ENCODE measurements at regions not wholly inside any gene's neighbourhood (a gene's known extent, or its start where the extent isn't known, plus 50 kb on each side); places are given as distances from the start of the nearest gene placed in this dataset.

DNA sequence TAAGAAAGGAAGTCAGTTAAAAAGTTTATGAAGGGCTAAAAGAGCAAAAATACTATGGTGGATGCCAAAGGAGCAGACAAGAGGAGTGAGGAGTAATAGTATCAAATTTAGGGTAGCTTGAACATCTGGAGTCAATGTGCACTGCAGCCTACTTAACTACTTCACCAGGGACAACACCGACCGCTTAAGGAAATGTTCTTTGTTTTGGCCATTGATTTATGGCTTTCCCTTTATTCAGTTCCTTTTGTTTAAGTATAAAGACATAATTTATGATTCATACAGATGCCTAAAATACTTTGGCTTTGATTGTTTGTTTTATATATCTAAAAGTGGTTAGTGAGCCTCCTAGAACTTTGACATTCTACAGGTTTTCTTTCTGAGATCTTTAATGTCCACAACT lies 276.3 kb upstream of the PRR20A start:
- H3K4me3 ChIP-seq = no peak overlapping the region
- H3K4me1 ChIP-seq = peaks cover 0 to 26% (median 19%) of the 10 kb centered on the region in 4 donors
- H3K36me3 ChIP-seq = no peaks in the 10 kb centered on the region
- H3K9me3 ChIP-seq = no peaks in the 10 kb centered on the region
- WGBS = 20% methylated on average over 2 of the region's 2 CpGs
- no peaks in the 10 kb centered on the region for H3K27me3 ChIP-seq
- no peak overlapping the region for H3K27ac ChIP-seq (replicated peaks in 1 of 4)
- TF ChIP-seq POLR2A (IDR thresholded peaks at IDR 0.05; ENCODE audit: low read depth) = no peak
- no peak for TF ChIP-seq POLR2AphosphoS5 (IDR thresholded peaks at IDR 0.05)
- TF ChIP-seq, protein P1, sequence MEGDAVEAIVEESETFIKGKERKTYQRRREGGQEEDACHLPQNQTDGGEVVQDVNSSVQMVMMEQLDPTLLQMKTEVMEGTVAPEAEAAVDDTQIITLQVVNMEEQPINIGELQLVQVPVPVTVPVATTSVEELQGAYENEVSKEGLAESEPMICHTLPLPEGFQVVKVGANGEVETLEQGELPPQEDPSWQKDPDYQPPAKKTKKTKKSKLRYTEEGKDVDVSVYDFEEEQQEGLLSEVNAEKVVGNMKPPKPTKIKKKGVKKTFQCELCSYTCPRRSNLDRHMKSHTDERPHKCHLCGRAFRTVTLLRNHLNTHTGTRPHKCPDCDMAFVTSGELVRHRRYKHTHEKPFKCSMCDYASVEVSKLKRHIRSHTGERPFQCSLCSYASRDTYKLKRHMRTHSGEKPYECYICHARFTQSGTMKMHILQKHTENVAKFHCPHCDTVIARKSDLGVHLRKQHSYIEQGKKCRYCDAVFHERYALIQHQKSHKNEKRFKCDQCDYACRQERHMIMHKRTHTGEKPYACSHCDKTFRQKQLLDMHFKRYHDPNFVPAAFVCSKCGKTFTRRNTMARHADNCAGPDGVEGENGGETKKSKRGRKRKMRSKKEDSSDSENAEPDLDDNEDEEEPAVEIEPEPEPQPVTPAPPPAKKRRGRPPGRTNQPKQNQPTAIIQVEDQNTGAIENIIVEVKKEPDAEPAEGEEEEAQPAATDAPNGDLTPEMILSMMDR (IDR thresholded peaks at IDR 0.05) = no peak
- TF ChIP-seq EP300 (IDR thresholded peaks at IDR 0.05) = no peak
- no peak for DNase-seq (ENCODE audit: extremely low spot score)
- intact Hi-C loops (cut with DNase I) = no loop called here

DNA sequence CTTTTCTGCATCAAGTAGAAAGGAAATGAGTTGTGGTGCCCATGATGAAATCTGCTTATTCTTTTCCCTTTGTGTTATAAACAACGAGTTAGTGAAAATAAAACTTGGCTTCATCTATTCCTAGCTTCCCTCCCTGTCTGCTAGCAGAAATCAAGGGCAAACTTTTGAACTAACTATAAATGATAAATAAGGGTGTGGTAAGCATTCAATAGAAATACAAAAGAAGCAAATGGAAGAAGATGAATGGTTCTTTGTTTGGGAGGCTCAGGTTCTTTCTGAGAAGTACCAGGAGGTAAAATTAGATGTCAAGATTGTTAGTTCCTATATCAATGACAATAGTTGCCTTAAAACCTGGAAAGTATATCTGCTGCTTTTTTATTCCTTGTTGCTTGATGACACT lies 275.3 kb upstream of the PRR20A start:
- WGBS = 31% methylated on average over 1 of the region's 1 CpG
- Histone ChIP-seq H3K36me3 (no peaks in the 10 kb centered on the region), H3K9me3 (no peaks in the 10 kb centered on the region), H3K27ac (replicated peaks in 1 of 4) (no peak overlapping the region), H3K4me1 (peaks cover 0 to 23% (median 14%) of the 10 kb centered on the region in 4 donors), H3K27me3 (no peaks in the 10 kb centered on the region), H3K4me3 (no peak overlapping the region)
- DNase-seq (ENCODE audit: extremely low spot score) = no peak
- TF ChIP-seq, protein P1 (IDR thresholded peaks at IDR 0.05) = no peak
- TF ChIP-seq POLR2AphosphoS5 (IDR thresholded peaks at IDR 0.05) (no peak), POLR2A (IDR thresholded peaks at IDR 0.05; ENCODE audit: low read depth) (no peak), EP300 (IDR thresholded peaks at IDR 0.05) (no peak)
- intact Hi-C loops (cut with DNase I) = no loop called here

DNA sequence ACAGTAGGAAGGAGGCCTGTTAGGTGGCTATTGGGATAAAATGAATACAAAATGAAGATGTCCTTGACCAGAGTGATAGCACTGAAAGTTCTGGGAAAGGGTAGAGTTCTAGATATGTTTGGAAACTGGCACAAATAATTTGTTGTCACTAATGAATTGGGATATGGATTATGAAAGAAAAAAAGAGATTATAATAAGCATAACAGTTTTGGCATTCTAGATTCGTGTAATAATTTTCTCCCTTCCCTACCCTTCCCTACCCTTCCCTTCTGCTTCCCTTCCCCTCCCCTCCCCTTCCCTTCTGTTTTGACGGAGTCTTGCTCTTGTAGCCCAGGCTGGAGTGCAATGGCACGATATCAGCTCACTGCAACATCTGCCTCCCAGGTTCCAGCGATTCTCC lies 271.0 kb upstream of the PRR20A start:
- intact Hi-C loops (cut with DNase I) = no loop called here
- no peak overlapping the region for H3K4me3 ChIP-seq
- TF ChIP-seq EP300 (IDR thresholded peaks at IDR 0.05) (no peak), POLR2A (IDR thresholded peaks at IDR 0.05; ENCODE audit: low read depth) (no peak), POLR2AphosphoS5 (IDR thresholded peaks at IDR 0.05) (no peak)
- TF ChIP-seq, protein P1 (IDR thresholded peaks at IDR 0.05) = no peak
- DNase-seq (ENCODE audit: extremely low spot score) = no peak
- no peaks in the 10 kb centered on the region for H3K36me3 ChIP-seq
- H3K4me1 ChIP-seq = peaks cover 0 to 3% (median under 1%) of the 10 kb centered on the region in 4 donors
- H3K9me3 ChIP-seq = no peaks in the 10 kb centered on the region
- H3K27me3 ChIP-seq = no peaks in the 10 kb centered on the region
- WGBS = 85% methylated on average over 2 of the region's 4 CpGs
- H3K27ac ChIP-seq (replicated peaks in 1 of 4) = no peak overlapping the region

DNA sequence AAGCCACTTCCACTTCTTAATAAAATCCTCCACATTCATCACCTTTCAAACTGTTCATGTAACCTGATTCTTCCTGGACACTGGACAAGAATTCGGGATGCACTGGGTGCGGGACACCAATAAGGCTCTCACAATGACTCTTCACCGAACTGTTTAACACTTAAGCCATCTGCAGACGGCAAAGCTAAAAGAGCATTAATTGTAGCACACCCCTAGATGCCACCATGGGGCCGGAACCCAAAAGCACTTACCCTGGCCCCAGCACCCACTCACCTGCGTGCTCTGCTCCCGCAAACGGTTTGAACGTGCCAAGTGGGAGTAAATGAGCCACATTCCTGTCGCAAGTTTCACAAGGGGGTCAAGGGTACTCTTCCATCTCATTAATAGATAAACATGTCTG lies 254.3 kb upstream of the PRR20A start:
- no peaks in the 10 kb centered on the region for H3K4me1 ChIP-seq

More for the DNA sequence above, 254.3 kb upstream of the PRR20A start:
- H3K27me3 ChIP-seq = no peaks in the 10 kb centered on the region
- no peaks in the 10 kb centered on the region for H3K9me3 ChIP-seq
- no peak for TF ChIP-seq POLR2A (IDR thresholded peaks at IDR 0.05; ENCODE audit: low read depth)
- TF ChIP-seq, protein P1 (IDR thresholded peaks at IDR 0.05) = no peak
- no peak for TF ChIP-seq POLR2AphosphoS5 (IDR thresholded peaks at IDR 0.05)
- TF ChIP-seq EP300 (IDR thresholded peaks at IDR 0.05) = no peak
- intact Hi-C loops (cut with DNase I) = no loop called here
- no peaks in the 10 kb centered on the region for H3K36me3 ChIP-seq
- H3K27ac ChIP-seq (replicated peaks in 1 of 4) = no peak overlapping the region
- no peak for DNase-seq (ENCODE audit: extremely low spot score)
- no peak overlapping the region for H3K4me3 ChIP-seq
- WGBS = 72% methylated on average over 10 of the region's 10 CpGs

All from esophagus muscularis mucosa (tissue), 4 donors.